RWPE2 (cell line): ENCODE measurements at regions not wholly inside any gene's neighbourhood (a gene's known extent, or its start where the extent isn't known, plus 50 kb on each side); places are given as distances from the start of the nearest gene placed in this dataset.

Experiments used
- ATAC-seq: fragments of 200-7000 bp; cut with Tn5 transposase; 3 replicates; pipeline ENCODE4 v1.9.1; 2021; ENCODE audit warnings: low read depth
- DNase-seq: peaks from one replicate; pipeline ENCODE4 v3.0.0-alpha.2; 2020; ENCODE audit warnings: low spot score
- H3K27ac ChIP-seq: fragments of 450-650 bp; 2 replicates; pipeline ENCODE4 v1.5.1; 2017; ENCODE audit warnings: mild to moderate bottlenecking; ENCODE audit not compliant: poor library complexity, severe bottlenecking
- H3K27me3 ChIP-seq: fragments of 250-450 bp; sonication (Bioruptor Pico); 2 replicates; pipeline ENCODE4 v1.5.1; 2021; ENCODE audit warnings: mild to moderate bottlenecking, moderate library complexity; ENCODE audit not compliant: insufficient read depth, poor library complexity, severe bottlenecking
- H3K36me3 ChIP-seq: fragments of 250-450 bp; sonication (Bioruptor Pico); 2 replicates; pipeline ENCODE4 v1.5.1; 2020; ENCODE audit warnings: low read depth, mild to moderate bottlenecking, moderate library complexity
- H3K4me1 ChIP-seq: fragments of 250-450 bp; sonication (Bioruptor Pico); 2 replicates; pipeline ENCODE4 v1.5.1; 2021; ENCODE audit warnings: mild to moderate bottlenecking, moderate library complexity; ENCODE audit not compliant: insufficient read depth, poor library complexity, severe bottlenecking
- H3K4me3 ChIP-seq: fragments of 250-450 bp; sonication (Bioruptor Pico); 2 replicates; pipeline ENCODE4 v1.5.1; 2021; ENCODE audit warnings: mild to moderate bottlenecking, moderate library complexity; ENCODE audit not compliant: severe bottlenecking
- H3K9me3 ChIP-seq: fragments of 250-450 bp; sonication (Bioruptor Pico); 2 replicates; pipeline ENCODE4 v1.5.1; 2021; ENCODE audit warnings: mild to moderate bottlenecking, moderate library complexity; ENCODE audit not compliant: severe bottlenecking
- CTCF ChIP-seq: fragments of 450-650 bp; IDR thresholded peaks from one replicate; pipeline ENCODE4 v1.5.1; 2017; ENCODE audit warnings: mild to moderate bottlenecking, moderate library complexity; ENCODE audit not compliant: poor library complexity, severe bottlenecking

- ATAC-seq (no peak), DNase-seq (no peak)
- Histone ChIP-seq H3K36me3 (no peaks in the 10 kb centered on the region), H3K9me3 (peaks cover 8% of the 10 kb centered on the region), H3K27ac (no peak overlapping the region), H3K4me3 (no peak overlapping the region), H3K4me1 (no peaks in the 10 kb centered on the region), H3K27me3 (no peaks in the 10 kb centered on the region)
- no peak for TF ChIP-seq CTCF
Measured at GRCh38 chr10:130824230-130825014, 487.1 kb downstream of the TCERG1L start.

- TF ChIP-seq CTCF, result no peak
- no peak overlapping the region for H3K27ac ChIP-seq
- no peaks in the 10 kb centered on the region for H3K4me1 ChIP-seq
- H3K36me3 ChIP-seq, result no peaks in the 10 kb centered on the region
- no peaks in the 10 kb centered on the region for H3K27me3 ChIP-seq
- no peak overlapping the region for H3K4me3 ChIP-seq
- ATAC-seq (no peak), DNase-seq (no peak)
- H3K9me3 ChIP-seq, result no peaks in the 10 kb centered on the region
Measured at GRCh38 chr10:130833596-130833995, 477.9 kb downstream of the TCERG1L start.

GRCh38 chr10:130834170-130834569 is 477.4 kb downstream of the TCERG1L start:
- no peak for TF ChIP-seq CTCF
- no peak overlapping the region for H3K4me3 ChIP-seq
- DNase-seq, result no peak
- no peaks in the 10 kb centered on the region for H3K9me3 ChIP-seq
- H3K36me3 ChIP-seq, result no peaks in the 10 kb centered on the region
- no peaks in the 10 kb centered on the region for H3K27me3 ChIP-seq
- no peak overlapping the region for H3K27ac ChIP-seq
- ATAC-seq, result no peak
- H3K4me1 ChIP-seq, result no peaks in the 10 kb centered on the region

- Histone ChIP-seq H3K4me3 (no peak overlapping the region), H3K27ac (no peak overlapping the region), H3K27me3 (no peaks in the 10 kb centered on the region), H3K4me1 (no peaks in the 10 kb centered on the region), H3K36me3 (no peaks in the 10 kb centered on the region), H3K9me3 (no peaks in the 10 kb centered on the region)
- TF ChIP-seq CTCF, result no peak
- DNase-seq, result no peak
- no peak for ATAC-seq
Measured at GRCh38 chr10:130834573-130834972, 476.9 kb downstream of the TCERG1L start.

- Histone ChIP-seq H3K27me3 (no peaks in the 10 kb centered on the region), H3K36me3 (no peaks in the 10 kb centered on the region), H3K4me1 (no peaks in the 10 kb centered on the region), H3K9me3 (no peaks in the 10 kb centered on the region), H3K4me3 (no peak overlapping the region), H3K27ac (no peak overlapping the region)
- DNase-seq (no peak), ATAC-seq (no peak)
- TF ChIP-seq CTCF, result no peak
Measured at GRCh38 chr10:130835068-130835467, 476.5 kb downstream of the TCERG1L start.
